ENCODE measurements at regions not wholly inside any gene's neighbourhood (a gene's known extent, or its start where the extent isn't known, plus 50 kb on each side); places are given as distances from the start of the nearest gene placed in this dataset.

GRCh38 chr14:30230719-30231118 lies 303.1 kb upstream of the PRKD1 start:
- no peak for DNase-seq (ENCODE audit: low spot score)
- TF ChIP-seq, protein P1, sequence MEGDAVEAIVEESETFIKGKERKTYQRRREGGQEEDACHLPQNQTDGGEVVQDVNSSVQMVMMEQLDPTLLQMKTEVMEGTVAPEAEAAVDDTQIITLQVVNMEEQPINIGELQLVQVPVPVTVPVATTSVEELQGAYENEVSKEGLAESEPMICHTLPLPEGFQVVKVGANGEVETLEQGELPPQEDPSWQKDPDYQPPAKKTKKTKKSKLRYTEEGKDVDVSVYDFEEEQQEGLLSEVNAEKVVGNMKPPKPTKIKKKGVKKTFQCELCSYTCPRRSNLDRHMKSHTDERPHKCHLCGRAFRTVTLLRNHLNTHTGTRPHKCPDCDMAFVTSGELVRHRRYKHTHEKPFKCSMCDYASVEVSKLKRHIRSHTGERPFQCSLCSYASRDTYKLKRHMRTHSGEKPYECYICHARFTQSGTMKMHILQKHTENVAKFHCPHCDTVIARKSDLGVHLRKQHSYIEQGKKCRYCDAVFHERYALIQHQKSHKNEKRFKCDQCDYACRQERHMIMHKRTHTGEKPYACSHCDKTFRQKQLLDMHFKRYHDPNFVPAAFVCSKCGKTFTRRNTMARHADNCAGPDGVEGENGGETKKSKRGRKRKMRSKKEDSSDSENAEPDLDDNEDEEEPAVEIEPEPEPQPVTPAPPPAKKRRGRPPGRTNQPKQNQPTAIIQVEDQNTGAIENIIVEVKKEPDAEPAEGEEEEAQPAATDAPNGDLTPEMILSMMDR (IDR thresholded peaks at IDR 0.05; ENCODE audit: extremely low read depth, missing control alignments), result no peak

GRCh38 chr14:30234966-30235365 lies 307.3 kb upstream of the PRKD1 start:
- TF ChIP-seq, protein P1 (IDR thresholded peaks at IDR 0.05; ENCODE audit: extremely low read depth, missing control alignments), result no peak
- no peak for DNase-seq (ENCODE audit: low spot score)

- TF ChIP-seq, protein P1 (IDR thresholded peaks at IDR 0.05; ENCODE audit: extremely low read depth, missing control alignments), result no peak
- DNase-seq (ENCODE audit: low spot score), result no peak
Observed at GRCh38 chr14:30235485-30235884, 307.8 kb upstream of the PRKD1 start.

- TF ChIP-seq, protein P1 (IDR thresholded peaks at IDR 0.05; ENCODE audit: extremely low read depth, missing control alignments), result no peak
- no peak for DNase-seq (ENCODE audit: low spot score)
Observed at GRCh38 chr14:30238936-30239335, 311.3 kb upstream of the PRKD1 start.

GRCh38 chr14:30240018-30240417 lies 312.4 kb upstream of the PRKD1 start:
- TF ChIP-seq, protein P1 (IDR thresholded peaks at IDR 0.05; ENCODE audit: extremely low read depth, missing control alignments), result no peak
- no peak for DNase-seq (ENCODE audit: low spot score)

- TF ChIP-seq, protein P1 (IDR thresholded peaks at IDR 0.05; ENCODE audit: extremely low read depth, missing control alignments), result no peak
- DNase-seq (ENCODE audit: low spot score), result no peak
Observed at GRCh38 chr14:30240685-30241084, 313.0 kb upstream of the PRKD1 start.

- TF ChIP-seq, protein P1 (IDR thresholded peaks at IDR 0.05; ENCODE audit: extremely low read depth, missing control alignments), result no peak
- no peak for DNase-seq (ENCODE audit: low spot score)
Observed at GRCh38 chr14:30242744-30243143, 315.1 kb upstream of the PRKD1 start.
